ENCODE measurements at regions not wholly inside any gene's neighbourhood (a gene's known extent, or its start where the extent isn't known, plus 50 kb on each side); places are given as distances from the start of the nearest gene placed in this dataset.
A peak's percentile ranks its signal among the peaks of the same experiment; 100 is the strongest.

GRCh38 chr7:41000042-41000441 is 702.8 kb downstream of the INHBA start:
- TF ChIP-seq, protein P1, sequence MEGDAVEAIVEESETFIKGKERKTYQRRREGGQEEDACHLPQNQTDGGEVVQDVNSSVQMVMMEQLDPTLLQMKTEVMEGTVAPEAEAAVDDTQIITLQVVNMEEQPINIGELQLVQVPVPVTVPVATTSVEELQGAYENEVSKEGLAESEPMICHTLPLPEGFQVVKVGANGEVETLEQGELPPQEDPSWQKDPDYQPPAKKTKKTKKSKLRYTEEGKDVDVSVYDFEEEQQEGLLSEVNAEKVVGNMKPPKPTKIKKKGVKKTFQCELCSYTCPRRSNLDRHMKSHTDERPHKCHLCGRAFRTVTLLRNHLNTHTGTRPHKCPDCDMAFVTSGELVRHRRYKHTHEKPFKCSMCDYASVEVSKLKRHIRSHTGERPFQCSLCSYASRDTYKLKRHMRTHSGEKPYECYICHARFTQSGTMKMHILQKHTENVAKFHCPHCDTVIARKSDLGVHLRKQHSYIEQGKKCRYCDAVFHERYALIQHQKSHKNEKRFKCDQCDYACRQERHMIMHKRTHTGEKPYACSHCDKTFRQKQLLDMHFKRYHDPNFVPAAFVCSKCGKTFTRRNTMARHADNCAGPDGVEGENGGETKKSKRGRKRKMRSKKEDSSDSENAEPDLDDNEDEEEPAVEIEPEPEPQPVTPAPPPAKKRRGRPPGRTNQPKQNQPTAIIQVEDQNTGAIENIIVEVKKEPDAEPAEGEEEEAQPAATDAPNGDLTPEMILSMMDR (IDR thresholded peaks at IDR 0.05; ENCODE audit: insufficient read depth, low read length) = no peak
- DNase-seq (ENCODE audit: low read depth) = no peak
- no peak overlapping the region for H3K4me3 ChIP-seq (ENCODE audit: low read depth, low read length)

- DNase-seq (ENCODE audit: low read depth) = peak; percentile 65
- TF ChIP-seq, protein P1 (IDR thresholded peaks at IDR 0.05; ENCODE audit: insufficient read depth, low read length) = no peak
- no peak overlapping the region for H3K4me3 ChIP-seq (ENCODE audit: low read depth, low read length)
Measured at GRCh38 chr7:40996233-40996677, 706.6 kb downstream of the INHBA start.

DNA sequence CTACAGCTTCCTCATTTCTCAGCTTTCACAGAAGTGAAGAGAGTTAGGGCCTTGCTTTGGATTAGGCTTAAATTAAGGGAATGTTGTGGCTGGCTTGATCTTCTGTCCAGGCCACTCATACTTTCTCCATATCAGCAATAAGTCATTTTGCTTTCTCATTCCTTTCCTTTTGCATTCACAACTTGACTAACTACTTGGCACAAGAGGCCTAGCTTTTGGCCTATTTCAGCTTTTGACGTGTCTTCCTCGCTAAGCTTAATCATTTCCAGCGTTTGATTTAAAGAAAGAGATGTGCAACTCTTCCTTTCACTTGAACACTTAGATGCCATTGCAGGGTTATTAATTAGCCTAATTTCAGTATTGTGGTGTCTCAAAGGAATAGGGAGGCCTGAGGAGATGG is 712.0 kb downstream of the INHBA start:
- DNase-seq (ENCODE audit: low read depth) = peak; percentile 97
- TF ChIP-seq, protein P1 (IDR thresholded peaks at IDR 0.05; ENCODE audit: insufficient read depth, low read length) = no peak
- H3K4me3 ChIP-seq (ENCODE audit: low read depth, low read length) = no peak overlapping the region

DNA sequence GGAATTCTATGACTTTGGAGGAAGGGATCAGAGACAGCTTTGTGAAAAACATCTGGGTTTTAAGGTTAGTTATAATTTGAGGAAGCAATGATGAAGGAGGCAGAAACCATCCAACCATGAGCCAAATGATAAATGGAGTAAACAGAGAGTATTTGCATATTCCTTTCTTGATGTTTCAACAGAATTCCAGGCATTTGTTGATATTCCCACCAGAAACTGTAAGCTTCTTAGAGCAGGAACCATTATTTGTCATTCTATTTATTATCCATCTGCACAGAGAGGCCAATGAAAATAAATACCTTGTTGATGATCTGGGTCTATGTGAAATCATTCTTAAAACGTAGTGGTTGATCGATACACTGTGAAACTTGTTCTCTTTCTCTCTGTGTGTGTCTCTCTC is 715.3 kb downstream of the INHBA start:
- peak; percentile 26 for DNase-seq (ENCODE audit: low read depth)
- TF ChIP-seq, protein P1 (IDR thresholded peaks at IDR 0.05; ENCODE audit: insufficient read depth, low read length) = no peak
- no peak overlapping the region for H3K4me3 ChIP-seq (ENCODE audit: low read depth, low read length)

DNA sequence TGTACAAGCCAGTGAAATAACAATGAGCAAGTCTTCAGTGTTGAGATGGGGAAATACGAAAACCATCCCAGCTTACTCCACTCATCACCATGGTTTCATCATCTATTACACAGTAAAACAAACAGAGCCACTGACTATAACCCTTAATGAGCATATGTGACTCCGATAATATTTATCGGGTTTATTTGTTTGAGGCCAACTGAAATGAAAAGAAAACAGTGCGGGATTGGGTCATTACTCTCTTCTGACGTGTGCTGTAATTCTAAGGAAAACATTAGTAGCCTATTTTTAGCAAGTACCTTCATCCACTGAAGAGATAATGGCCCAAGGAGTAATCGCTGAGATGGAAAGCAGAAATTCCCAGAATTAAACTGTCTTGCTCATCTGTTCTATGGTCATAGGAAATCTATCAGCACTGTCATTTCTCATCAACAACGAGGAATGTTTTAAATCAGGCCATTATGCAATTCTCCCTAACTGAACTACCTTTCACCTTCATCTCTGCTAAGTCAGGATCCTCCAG is 716.5 kb downstream of the INHBA start:
- H3K4me3 ChIP-seq (ENCODE audit: low read depth, low read length) = no peak overlapping the region
- DNase-seq (ENCODE audit: low read depth) = peak; percentile 98
- TF ChIP-seq, protein P1 (IDR thresholded peaks at IDR 0.05; ENCODE audit: insufficient read depth, low read length) = no peak

- TF ChIP-seq, protein P1 (IDR thresholded peaks at IDR 0.05; ENCODE audit: insufficient read depth, low read length) = no peak
- H3K4me3 ChIP-seq (ENCODE audit: low read depth, low read length) = no peak overlapping the region
- no peak for DNase-seq (ENCODE audit: low read depth)
Measured at GRCh38 chr7:40983111-40983510, 719.8 kb downstream of the INHBA start.

DNA sequence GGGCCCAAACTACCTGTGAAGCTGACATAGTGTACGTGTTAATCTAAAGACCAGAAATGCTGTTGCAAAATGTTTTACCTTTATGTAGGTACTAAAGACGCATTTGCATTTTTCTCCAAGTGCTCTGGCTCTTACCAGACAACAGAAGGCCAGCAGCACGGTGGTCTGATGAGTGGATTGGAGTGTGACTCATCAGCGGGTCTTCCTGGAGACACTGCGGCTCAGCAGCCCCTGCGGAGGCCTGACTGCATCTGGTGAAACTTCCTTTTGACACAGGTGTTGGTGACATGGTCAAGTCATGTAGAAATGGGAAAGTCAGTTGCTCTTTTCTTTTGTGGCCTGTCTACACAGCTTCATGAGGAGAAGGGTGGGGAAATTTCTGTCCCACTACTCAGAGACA is 723.6 kb downstream of the INHBA start:
- no peak for DNase-seq (ENCODE audit: low read depth)
- TF ChIP-seq, protein P1 (IDR thresholded peaks at IDR 0.05; ENCODE audit: insufficient read depth, low read length) = no peak
- no peak overlapping the region for H3K4me3 ChIP-seq (ENCODE audit: low read depth, low read length)

Data from fibroblast of the aortic adventitia (primary cell).